Breast epithelium (tissue), 4 donors: ENCODE measurements at regions not wholly inside any gene's neighbourhood (a gene's known extent, or its start where the extent isn't known, plus 50 kb on each side); places are given as distances from the start of the nearest gene placed in this dataset.
"Not testable (repeated sequence)": the region's sequence is repeated elsewhere in the genome, so short reads cannot be mapped to it uniquely, and the experiment has no call there.

Source experiments
- DNase-seq, 2 donors: peaks; one replicate each; pipeline ENCODE4 v3.0.0-alpha.2; 2019; ENCODE audit warnings: low spot score in 2 of 2
- H3K27ac ChIP-seq, 2 donors: fragments of 200-600 bp; sonication (generic) in 1 of 2; one replicate each; pipeline ENCODE4 v1.5.1; 2016 to 2019; ENCODE audit warnings: mild to moderate bottlenecking in 1 of 2
- H3K27me3 ChIP-seq, 2 donors: fragments of 200-600 bp; sonication (generic) in 1 of 2; one replicate each; pipeline versions ENCODE4 v1.5.1 to v1.6.0; 2017 to 2019; ENCODE audit warnings: control low read depth in 1 of 2, mild to moderate bottlenecking in 1 of 2
- H3K36me3 ChIP-seq: fragments of 200-600 bp; one replicate; pipeline ENCODE4 v1.5.1; 2019
- H3K4me1 ChIP-seq, 2 donors: fragments of 200-600 bp; sonication (generic); one replicate each; pipeline ENCODE4 v1.5.1; 2016 to 2019; ENCODE audit warnings: control low read depth in 1 of 2
- H3K4me3 ChIP-seq, 3 donors: fragments of 200-600 bp; sonication (generic); 1 replicate in 2 of 3; 2 replicates in 1 of 3; pipeline ENCODE4 v1.5.1; 2016 to 2019; ENCODE audit warnings: mild to moderate bottlenecking in 3 of 3, moderate library complexity in 2 of 3
- H3K9me3 ChIP-seq, 2 donors: fragments of 200-600 bp; sonication (generic) in 1 of 2; one replicate each; pipeline ENCODE4 v1.5.1; 2016 to 2019; ENCODE audit warnings: control low read depth in 1 of 2
- POLR2A ChIP-seq: fragments of 450-650 bp; IDR thresholded peaks from one replicate; pipeline ENCODE4 v1.6.1; 2016; ENCODE audit warnings: antibody characterized with exemption, mild to moderate bottlenecking, moderate library complexity
- POLR2AphosphoS5 ChIP-seq, 3 donors: sonication (generic); formaldehyde crosslinking; IDR thresholded peaks; one replicate each; pipeline ENCODE4 v1.6.1; 2017; ENCODE audit warnings: antibody characterized with exemption in 3 of 3
- intact Hi-C: fragments of 100-400 bp; cut with DNase I; formaldehyde crosslinking; loops from one replicate; pipeline ENCODE4 v1.15.1; 2023; ENCODE audit warnings: low total_unique reads
- TF ChIP-seq, protein P1 (sequence below), 3 donors: fragments of 450-650 bp; IDR thresholded peaks; one replicate each; pipeline ENCODE4 v1.5.1; 2016 to 2017; ENCODE audit warnings: antibody characterized with exemption in 3 of 3, mild to moderate bottlenecking in 3 of 3, moderate library complexity in 3 of 3

- no peaks in the 10 kb centered on the region for H3K4me1 ChIP-seq
- intact Hi-C loops, result no loop called here
- TF ChIP-seq POLR2AphosphoS5 (IDR thresholded peaks at IDR 0.05) (no peak), POLR2A (no peak)
- TF ChIP-seq, protein P1, sequence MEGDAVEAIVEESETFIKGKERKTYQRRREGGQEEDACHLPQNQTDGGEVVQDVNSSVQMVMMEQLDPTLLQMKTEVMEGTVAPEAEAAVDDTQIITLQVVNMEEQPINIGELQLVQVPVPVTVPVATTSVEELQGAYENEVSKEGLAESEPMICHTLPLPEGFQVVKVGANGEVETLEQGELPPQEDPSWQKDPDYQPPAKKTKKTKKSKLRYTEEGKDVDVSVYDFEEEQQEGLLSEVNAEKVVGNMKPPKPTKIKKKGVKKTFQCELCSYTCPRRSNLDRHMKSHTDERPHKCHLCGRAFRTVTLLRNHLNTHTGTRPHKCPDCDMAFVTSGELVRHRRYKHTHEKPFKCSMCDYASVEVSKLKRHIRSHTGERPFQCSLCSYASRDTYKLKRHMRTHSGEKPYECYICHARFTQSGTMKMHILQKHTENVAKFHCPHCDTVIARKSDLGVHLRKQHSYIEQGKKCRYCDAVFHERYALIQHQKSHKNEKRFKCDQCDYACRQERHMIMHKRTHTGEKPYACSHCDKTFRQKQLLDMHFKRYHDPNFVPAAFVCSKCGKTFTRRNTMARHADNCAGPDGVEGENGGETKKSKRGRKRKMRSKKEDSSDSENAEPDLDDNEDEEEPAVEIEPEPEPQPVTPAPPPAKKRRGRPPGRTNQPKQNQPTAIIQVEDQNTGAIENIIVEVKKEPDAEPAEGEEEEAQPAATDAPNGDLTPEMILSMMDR (IDR thresholded peaks at IDR 0.05), result no peak
- no peak for DNase-seq
- H3K4me3 ChIP-seq, result no peak overlapping the region
- H3K9me3 ChIP-seq, result no peaks in the 10 kb centered on the region
- H3K27me3 ChIP-seq, result no peaks in the 10 kb centered on the region
- H3K36me3 ChIP-seq, result no peaks in the 10 kb centered on the region
- H3K27ac ChIP-seq, result no peak overlapping the region
Measured at GRCh38 chr6:14887181-14887580, 358.7 kb upstream of the JARID2 start.

DNA sequence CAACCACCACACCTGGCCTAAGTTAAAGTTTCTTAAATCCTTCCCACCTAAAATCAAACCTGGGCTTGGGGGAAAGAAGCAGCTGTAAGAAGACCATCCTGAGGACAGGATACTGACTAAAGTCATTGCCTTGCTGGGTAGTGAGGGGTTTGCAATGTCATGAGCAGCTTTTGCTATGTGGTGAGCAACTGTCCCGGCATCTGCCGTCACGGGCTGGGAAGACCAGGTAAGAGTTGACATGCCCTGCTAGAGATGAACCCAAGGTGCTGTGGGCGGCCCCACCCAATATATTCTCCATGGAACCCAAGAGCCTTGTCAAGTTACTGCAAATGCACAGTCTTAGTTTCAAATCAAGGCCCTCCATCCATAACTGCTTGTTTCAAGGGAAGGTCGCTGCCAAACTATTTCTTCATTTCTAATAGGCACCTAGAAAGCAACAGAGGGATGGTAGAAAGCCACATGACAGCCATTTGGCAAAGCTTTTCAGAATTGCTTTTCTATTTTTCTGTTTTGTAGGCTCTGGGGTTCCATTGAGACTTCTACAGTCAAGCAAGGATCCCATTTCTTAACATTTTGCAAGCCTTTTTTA is 357.8 kb upstream of the JARID2 start:
- no peaks in the 10 kb centered on the region for H3K9me3 ChIP-seq
- no peaks in the 10 kb centered on the region for H3K27me3 ChIP-seq
- H3K36me3 ChIP-seq, result no peaks in the 10 kb centered on the region
- TF ChIP-seq POLR2A (no peak), POLR2AphosphoS5 (IDR thresholded peaks at IDR 0.05) (no peak)
- TF ChIP-seq, protein P1 (IDR thresholded peaks at IDR 0.05), result no peak
- no peaks in the 10 kb centered on the region for H3K4me1 ChIP-seq
- intact Hi-C loops, result no loop called here
- no peak for DNase-seq
- no peak overlapping the region for H3K4me3 ChIP-seq
- peak overlapping the region in 1 of 2 donors; percentile 36 for H3K27ac ChIP-seq

DNA sequence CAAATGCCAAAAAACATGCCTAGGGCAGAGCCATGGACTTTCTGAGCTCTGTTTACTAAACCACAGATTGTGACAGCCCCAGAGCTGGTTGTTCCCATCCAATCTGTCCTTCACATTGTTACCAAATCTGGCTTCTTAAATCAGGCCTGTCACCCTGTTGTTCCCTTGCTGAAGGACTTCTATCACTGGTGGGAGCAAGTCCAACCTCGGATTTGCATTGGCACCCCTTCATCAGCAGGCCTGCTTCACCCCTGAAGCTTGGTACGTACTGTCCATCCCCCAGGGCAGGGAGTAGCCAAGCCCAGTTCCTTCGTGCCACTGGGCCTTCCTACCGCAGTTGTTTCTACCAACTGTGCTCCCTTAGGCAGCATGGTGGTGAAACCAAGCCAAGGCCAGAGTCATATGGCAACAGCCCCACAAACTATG is 357.3 kb upstream of the JARID2 start:
- Histone ChIP-seq H3K27ac (peak overlapping the region; percentile 36 to 58), H3K27me3 (no peaks in the 10 kb centered on the region), H3K4me3 (no peak overlapping the region), H3K4me1 (no peaks in the 10 kb centered on the region), H3K9me3 (no peaks in the 10 kb centered on the region), H3K36me3 (no peaks in the 10 kb centered on the region)
- TF ChIP-seq POLR2AphosphoS5 (IDR thresholded peaks at IDR 0.05) (peak in 1 of 3 donors; percentile 45), POLR2A (no peak)
- TF ChIP-seq, protein P1 (IDR thresholded peaks at IDR 0.05), result no peak
- peak in 1 of 2 donors; percentile 76 for DNase-seq
- intact Hi-C loops, result no loop called here

DNA sequence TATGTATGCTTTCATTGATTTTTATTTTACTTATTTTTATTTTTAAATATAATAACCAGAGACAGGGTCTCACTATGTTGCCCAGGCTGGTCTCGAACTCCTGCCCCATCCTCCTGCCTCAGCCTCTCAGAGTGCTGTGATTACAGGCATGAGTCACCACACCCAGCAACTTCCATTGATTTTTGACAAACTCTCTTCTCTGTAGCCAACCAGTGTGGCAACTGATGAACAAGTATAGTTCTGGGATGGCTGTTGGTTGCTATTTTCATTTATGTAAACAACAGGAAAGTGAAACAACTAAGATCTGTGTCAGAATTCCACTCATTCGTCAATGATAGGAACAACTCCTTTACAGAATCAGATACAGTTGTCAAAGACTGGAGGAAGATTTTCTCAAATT is 356.7 kb upstream of the JARID2 start:
- H3K9me3 ChIP-seq, result no peaks in the 10 kb centered on the region
- TF ChIP-seq POLR2AphosphoS5 (IDR thresholded peaks at IDR 0.05), result no peak
- TF ChIP-seq POLR2A, result no peak
- TF ChIP-seq, protein P1 (IDR thresholded peaks at IDR 0.05), result no peak
- no peaks in the 10 kb centered on the region for H3K4me1 ChIP-seq
- H3K27ac ChIP-seq, result no peak overlapping the region
- intact Hi-C loops, result no loop called here
- H3K36me3 ChIP-seq, result no peaks in the 10 kb centered on the region
- no peak overlapping the region for H3K4me3 ChIP-seq
- no peak for DNase-seq
- no peaks in the 10 kb centered on the region for H3K27me3 ChIP-seq

GRCh38 chr6:14889611-14890593 is 356.0 kb upstream of the JARID2 start:
- no peak for DNase-seq
- H3K36me3 ChIP-seq, result no peaks in the 10 kb centered on the region
- no peak for TF ChIP-seq POLR2A
- TF ChIP-seq POLR2AphosphoS5 (IDR thresholded peaks at IDR 0.05), result no peak
- TF ChIP-seq, protein P1 (IDR thresholded peaks at IDR 0.05), result no peak
- H3K4me1 ChIP-seq, result no peaks in the 10 kb centered on the region
- intact Hi-C loops, result loop anchor here (2.0 kb wide), 1 partner anchor 65 kb away; no protein-coding TSS in a partner anchor
- no peaks in the 10 kb centered on the region for H3K9me3 ChIP-seq
- H3K4me3 ChIP-seq, result no peak overlapping the region
- no peaks in the 10 kb centered on the region for H3K27me3 ChIP-seq
- H3K27ac ChIP-seq, result no peak overlapping the region

- DNase-seq, H3K36me3 ChIP-seq, H3K27ac ChIP-seq, H3K4me1 ChIP-seq, H3K4me3 ChIP-seq, H3K9me3 ChIP-seq, H3K27me3 ChIP-seq: not testable (repeated sequence)
- intact Hi-C loops, result loop anchor here (2.0 kb wide), 1 partner anchor 63 kb away; no protein-coding TSS in a partner anchor
Measured at GRCh38 chr6:14891820-14892375, 354.0 kb upstream of the JARID2 start.
